Left ventricle myocardium superior (tissue), 1 donor: ENCODE measurements at regions not wholly inside any gene's neighbourhood (a gene's known extent, or its start where the extent isn't known, plus 50 kb on each side); places are given as distances from the start of the nearest gene placed in this dataset.
"Not testable (repeated sequence)": the region's sequence is repeated elsewhere in the genome, so short reads cannot be mapped to it uniquely, and the experiment has no call there.

Experiments used
- ATAC-seq: fragments of 200-7000 bp; cut with Tn5 transposase; one replicate; pipeline ENCODE4 v1.9.1; 2020; ENCODE audit warnings: mild to moderate bottlenecking, moderate library complexity
- DNase-seq: peaks from one replicate; pipeline ENCODE4 v3.0.0-alpha.2; 2020
- intact Hi-C: fragments of 100-400 bp; cut with micrococcal nuclease; formaldehyde crosslinking; loops from one replicate; pipeline ENCODE4 v1.11.0; 2022
- donor health status: DM: no; HTN: yes; CAD: no; lungs with severe emphysema.

- DNase-seq: no peak
- no peak for ATAC-seq
- intact Hi-C loops: no loop called here
These were observed 625.5 kb downstream of the CHSY3 start for GRCh38 chr5:130529511-130530485.

- ATAC-seq: no peak
- DNase-seq: no peak
- intact Hi-C loops: no loop called here
These were observed 624.8 kb downstream of the CHSY3 start for GRCh38 chr5:130529111-130529510.

GRCh38 chr5:130528474-130528873, 624.2 kb downstream of the CHSY3 start:
- DNase-seq: no peak
- intact Hi-C loops: no loop called here
- no peak for ATAC-seq

- intact Hi-C loops: no loop called here
- DNase-seq (no peak), ATAC-seq (no peak)
These were observed 622.4 kb downstream of the CHSY3 start for GRCh38 chr5:130526708-130527107.

- intact Hi-C loops: no loop called here
- no peak for ATAC-seq
- DNase-seq: no peak
These were observed 615.9 kb downstream of the CHSY3 start for GRCh38 chr5:130520211-130520610.

- DNase-seq: no peak
- no peak for ATAC-seq
- intact Hi-C loops: no loop called here
These were observed 610.9 kb downstream of the CHSY3 start for GRCh38 chr5:130514984-130515690.

GRCh38 chr5:130502702-130503101, 598.4 kb downstream of the CHSY3 start:
- DNase-seq (no peak), ATAC-seq (no peak)
- intact Hi-C loops: no loop called here

GRCh38 chr5:130501151-130501865, 597.0 kb downstream of the CHSY3 start:
- DNase-seq: no peak
- intact Hi-C loops: no loop called here
- ATAC-seq: no peak

GRCh38 chr5:130500495-130500894, 596.2 kb downstream of the CHSY3 start:
- ATAC-seq, intact Hi-C loops, DNase-seq: not testable (repeated sequence)

- DNase-seq (no peak), ATAC-seq (no peak)
- intact Hi-C loops: no loop called here
These were observed 592.0 kb downstream of the CHSY3 start for GRCh38 chr5:130496215-130496614.

GRCh38 chr5:130488252-130488651, 584.0 kb downstream of the CHSY3 start:
- DNase-seq: no peak
- ATAC-seq: no peak
- intact Hi-C loops: no loop called here

GRCh38 chr5:130479045-130479804, 575.0 kb downstream of the CHSY3 start:
- ATAC-seq: no peak
- intact Hi-C loops: no loop called here
- DNase-seq: no peak

GRCh38 chr5:130476325-130476724, 572.1 kb downstream of the CHSY3 start:
- ATAC-seq: no peak

GRCh38 chr5:130462516-130462915, 558.3 kb downstream of the CHSY3 start:
- DNase-seq: no peak
- intact Hi-C loops: no loop called here
- ATAC-seq: no peak

More at GRCh38 chr5:130476325-130476724, 572.1 kb downstream of the CHSY3 start:
- no peak for DNase-seq
- intact Hi-C loops: no loop called here

GRCh38 chr5:130455175-130455574, 550.9 kb downstream of the CHSY3 start:
- intact Hi-C loops: no loop called here
- no peak for DNase-seq
- no peak for ATAC-seq

GRCh38 chr5:130452744-130453143, 548.5 kb downstream of the CHSY3 start:
- DNase-seq (no peak), ATAC-seq (no peak)
- intact Hi-C loops: no loop called here

- intact Hi-C loops: no loop called here
- ATAC-seq (no peak), DNase-seq (no peak)
These were observed 532.2 kb downstream of the CHSY3 start for GRCh38 chr5:130436430-130436829.

GRCh38 chr5:130427222-130427955, 523.1 kb downstream of the CHSY3 start:
- ATAC-seq (no peak), DNase-seq (no peak)
- intact Hi-C loops: no loop called here
